ENCODE measurements at regions not wholly inside any gene's neighbourhood (a gene's known extent, or its start where the extent isn't known, plus 50 kb on each side); places are given as distances from the start of the nearest gene placed in this dataset.

DNA sequence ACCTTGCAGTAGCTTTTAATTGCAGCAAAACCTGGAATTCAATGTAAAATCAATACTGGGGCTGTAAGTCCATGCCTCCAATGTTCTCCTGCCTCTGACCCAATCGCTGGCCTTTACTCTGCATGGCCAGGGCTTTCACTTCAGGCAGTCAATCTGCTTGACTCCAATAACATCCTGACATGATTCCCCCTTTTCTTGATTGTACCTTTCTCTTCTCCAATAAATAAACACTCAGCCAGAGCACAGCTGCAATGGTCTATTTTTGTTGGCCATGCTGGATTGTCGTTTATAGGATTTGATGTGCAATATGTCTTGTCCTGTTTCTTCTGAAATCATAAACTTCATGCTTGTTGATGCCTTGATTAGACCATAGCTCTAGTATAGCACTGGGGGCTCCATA, 97.8 kb upstream of the COL1A2 start:
- no peak overlapping the region for H3K4me3 ChIP-seq (ENCODE audit: low read depth in 1 of 2, low read length in 1 of 2)
- H3K27ac ChIP-seq = no peak overlapping the region
- no peak for TF ChIP-seq CTCF (IDR thresholded peaks at IDR 0.05)
- no peaks in the 10 kb centered on the region for H3K36me3 ChIP-seq
- no peaks in the 10 kb centered on the region for H3K9me3 ChIP-seq
- no peaks in the 10 kb centered on the region for H3K27me3 ChIP-seq
- H3K4me1 ChIP-seq (ENCODE audit: control insufficient read depth in 1 of 2, insufficient read depth in 1 of 2, low read depth in 1 of 2, low read length in 1 of 2) = no peaks in the 10 kb centered on the region

DNA sequence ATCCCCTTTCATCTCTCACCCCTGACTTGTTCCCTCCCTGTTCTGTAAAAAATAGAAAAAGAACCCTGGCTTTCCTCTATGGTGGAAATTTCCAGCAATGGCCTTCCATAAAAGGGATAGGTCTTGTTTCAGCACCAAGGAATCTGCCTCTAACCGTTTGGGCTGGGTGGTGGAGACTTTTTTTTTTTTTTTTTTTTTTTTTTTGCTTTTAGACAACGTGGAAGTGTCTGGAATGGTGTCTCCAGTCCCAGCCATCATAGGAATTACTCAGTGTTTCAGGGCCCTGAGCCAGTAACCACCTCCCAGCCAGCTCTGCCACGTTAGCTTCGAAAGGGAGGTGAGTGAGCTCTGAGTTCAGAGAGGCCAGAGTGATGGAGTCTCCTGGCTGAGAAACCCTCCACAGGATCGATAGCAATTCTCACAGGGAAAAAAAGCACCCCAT, 97.3 kb upstream of the COL1A2 start:
- H3K36me3 ChIP-seq = no peaks in the 10 kb centered on the region
- H3K27me3 ChIP-seq = no peaks in the 10 kb centered on the region
- no peak overlapping the region for H3K4me3 ChIP-seq (ENCODE audit: low read depth in 1 of 2, low read length in 1 of 2)
- TF ChIP-seq CTCF (IDR thresholded peaks at IDR 0.05) = no peak
- no peaks in the 10 kb centered on the region for H3K9me3 ChIP-seq
- no peak overlapping the region for H3K27ac ChIP-seq
- H3K4me1 ChIP-seq (ENCODE audit: control insufficient read depth in 1 of 2, insufficient read depth in 1 of 2, low read depth in 1 of 2, low read length in 1 of 2) = no peaks in the 10 kb centered on the region

DNA sequence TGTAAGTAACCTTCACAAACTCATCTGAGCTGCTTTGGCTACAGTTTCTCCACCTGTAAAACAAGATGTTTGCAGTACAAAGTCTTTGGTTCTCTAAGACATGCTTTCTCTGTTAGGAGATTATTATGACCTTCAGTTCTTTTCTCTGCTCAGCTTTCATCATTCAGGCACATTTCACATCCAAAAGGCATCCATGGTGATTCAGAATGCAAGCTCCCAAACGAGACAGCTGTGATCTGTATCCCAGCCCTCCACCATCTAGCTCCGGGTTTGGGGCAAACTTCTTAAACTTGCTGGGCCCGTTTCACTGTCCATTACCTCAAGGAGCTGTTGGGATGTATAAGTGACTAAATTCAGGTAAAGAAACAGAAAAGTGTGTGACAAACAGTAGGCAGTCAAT, 95.8 kb upstream of the COL1A2 start:
- H3K27me3 ChIP-seq = no peaks in the 10 kb centered on the region
- no peak for TF ChIP-seq CTCF (IDR thresholded peaks at IDR 0.05)
- H3K27ac ChIP-seq = no peak overlapping the region
- H3K4me3 ChIP-seq (ENCODE audit: low read depth in 1 of 2, low read length in 1 of 2) = no peak overlapping the region
- H3K36me3 ChIP-seq = no peaks in the 10 kb centered on the region
- no peaks in the 10 kb centered on the region for H3K4me1 ChIP-seq (ENCODE audit: control insufficient read depth in 1 of 2, insufficient read depth in 1 of 2, low read depth in 1 of 2, low read length in 1 of 2)
- H3K9me3 ChIP-seq = no peaks in the 10 kb centered on the region

- no peak overlapping the region for H3K4me3 ChIP-seq (ENCODE audit: low read depth in 1 of 2, low read length in 1 of 2)
- no peaks in the 10 kb centered on the region for H3K9me3 ChIP-seq
- H3K27me3 ChIP-seq = no peaks in the 10 kb centered on the region
- H3K36me3 ChIP-seq = no peaks in the 10 kb centered on the region
- H3K4me1 ChIP-seq (ENCODE audit: control insufficient read depth in 1 of 2, insufficient read depth in 1 of 2, low read depth in 1 of 2, low read length in 1 of 2) = no peaks in the 10 kb centered on the region
- H3K27ac ChIP-seq = no peak overlapping the region
- no peak for TF ChIP-seq CTCF (IDR thresholded peaks at IDR 0.05)
These were observed 94.4 kb upstream of the COL1A2 start for GRCh38 chr7:94300176-94300835.

DNA sequence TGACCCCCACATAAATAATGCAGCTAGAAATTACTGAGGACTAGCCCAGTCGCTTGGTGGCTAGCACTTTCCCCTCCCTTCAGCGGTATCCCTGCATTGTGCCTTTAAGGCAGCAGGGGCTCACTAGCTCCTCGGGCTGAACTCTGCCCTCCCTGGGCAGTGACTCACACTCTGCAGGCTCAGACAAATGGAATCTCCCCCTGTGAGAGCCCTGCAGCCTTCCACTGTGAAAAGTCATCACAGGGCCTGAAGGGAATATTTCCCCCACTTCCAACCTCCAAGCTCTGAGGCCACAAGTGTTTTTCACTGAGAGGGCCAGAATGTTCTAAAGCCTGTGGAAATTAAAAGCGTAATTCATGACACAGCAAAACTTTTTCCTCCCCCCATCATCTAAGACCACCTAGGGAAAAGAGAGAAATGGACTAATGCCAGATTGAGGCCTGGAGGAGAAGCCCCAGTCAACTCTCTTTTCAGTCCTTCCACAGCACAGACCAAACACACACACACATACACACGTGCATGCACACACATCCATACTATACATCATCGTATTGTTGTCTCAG, 93.6 kb upstream of the COL1A2 start:
- Histone ChIP-seq H3K27ac (no peak overlapping the region), H3K4me3 (ENCODE audit: low read depth in 1 of 2, low read length in 1 of 2) (no peak overlapping the region), H3K27me3 (no peaks in the 10 kb centered on the region), H3K9me3 (no peaks in the 10 kb centered on the region), H3K4me1 (ENCODE audit: control insufficient read depth in 1 of 2, insufficient read depth in 1 of 2, low read depth in 1 of 2, low read length in 1 of 2) (no peaks in the 10 kb centered on the region), H3K36me3 (no peaks in the 10 kb centered on the region)
- TF ChIP-seq CTCF (IDR thresholded peaks at IDR 0.05) = no peak

Data from neutrophil (primary cell).